CD4-positive, alpha-beta T cell treated with Interleukin-4 for 1 hour (primary cell): ENCODE measurements at regions not wholly inside any gene's neighbourhood (a gene's known extent, or its start where the extent isn't known, plus 50 kb on each side); places are given as distances from the start of the nearest gene placed in this dataset.

Experiments used
- DNase-seq, 2 donors: peaks; one replicate each; pipeline ENCODE4 v3.0.0-alpha.2; 2020 to 2022

DNA sequence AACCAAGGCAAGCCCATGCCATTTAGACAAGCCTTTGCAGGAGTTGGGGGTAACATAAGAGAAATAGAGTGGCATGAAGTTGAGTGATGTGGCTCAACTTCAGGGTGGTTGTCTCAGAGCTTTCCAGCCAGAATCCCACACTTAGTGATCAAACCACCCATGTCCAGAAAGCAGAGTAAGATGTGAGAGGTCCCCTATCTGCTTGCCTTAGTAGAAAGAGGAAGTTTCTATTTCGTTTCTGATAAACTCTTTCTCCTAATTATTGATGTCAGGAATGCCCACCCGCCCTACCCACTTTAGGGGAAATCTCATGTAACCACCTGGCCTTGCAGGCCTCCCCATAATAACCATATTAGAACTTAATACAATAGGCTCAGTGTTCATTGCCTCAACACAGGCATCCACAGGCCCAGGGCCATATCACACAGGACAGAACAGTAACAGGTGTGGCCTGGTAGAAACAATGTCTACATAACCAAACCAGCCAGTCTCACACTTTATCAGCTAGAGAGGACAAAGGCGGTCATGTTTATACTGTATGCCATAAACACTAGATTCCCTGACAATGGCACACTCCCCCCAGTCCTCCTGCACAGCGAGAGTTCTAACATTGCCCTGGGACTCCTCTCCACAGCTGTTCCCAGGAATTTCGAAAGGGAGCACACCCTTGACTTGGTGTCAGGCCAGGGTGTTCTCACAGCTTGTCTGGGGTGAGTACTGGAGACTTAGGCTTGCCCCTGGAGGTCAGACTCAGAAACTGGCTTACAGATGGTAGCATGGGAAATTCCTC lies 364.4 kb downstream of the CXCL12 start:
- no peak for DNase-seq

DNA sequence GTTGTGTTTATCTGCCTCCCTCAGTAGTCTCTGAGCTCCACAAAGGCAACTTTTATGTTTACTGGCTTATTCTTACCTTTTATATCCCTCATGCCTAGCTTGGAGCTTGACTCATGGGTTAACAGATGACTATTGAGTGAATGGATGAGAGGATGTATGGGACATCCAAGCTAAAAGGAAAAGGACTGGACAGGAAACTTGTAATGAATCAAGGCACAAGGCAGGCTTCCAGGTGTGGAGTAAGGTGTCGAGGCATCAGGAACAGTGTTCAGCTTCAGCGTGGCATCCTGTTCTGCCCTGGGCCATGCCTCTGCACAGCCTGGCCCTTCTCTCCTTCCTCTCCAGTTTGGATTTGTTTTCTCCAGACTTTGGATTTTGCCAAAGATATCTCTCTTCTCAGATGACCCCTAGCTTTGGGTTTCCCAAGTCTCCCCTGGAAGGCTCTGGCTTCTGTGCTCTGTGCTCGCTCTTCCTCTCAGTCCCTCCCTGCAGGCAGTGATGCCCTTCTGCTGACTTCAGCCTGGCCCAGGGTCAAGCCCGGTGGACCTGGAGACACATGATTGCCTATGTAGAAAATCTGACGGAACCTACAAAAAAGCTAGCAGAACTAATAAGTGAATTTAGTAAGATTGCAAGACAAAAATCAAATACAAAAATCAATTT lies 367.3 kb downstream of the CXCL12 start:
- no peak for DNase-seq

DNA sequence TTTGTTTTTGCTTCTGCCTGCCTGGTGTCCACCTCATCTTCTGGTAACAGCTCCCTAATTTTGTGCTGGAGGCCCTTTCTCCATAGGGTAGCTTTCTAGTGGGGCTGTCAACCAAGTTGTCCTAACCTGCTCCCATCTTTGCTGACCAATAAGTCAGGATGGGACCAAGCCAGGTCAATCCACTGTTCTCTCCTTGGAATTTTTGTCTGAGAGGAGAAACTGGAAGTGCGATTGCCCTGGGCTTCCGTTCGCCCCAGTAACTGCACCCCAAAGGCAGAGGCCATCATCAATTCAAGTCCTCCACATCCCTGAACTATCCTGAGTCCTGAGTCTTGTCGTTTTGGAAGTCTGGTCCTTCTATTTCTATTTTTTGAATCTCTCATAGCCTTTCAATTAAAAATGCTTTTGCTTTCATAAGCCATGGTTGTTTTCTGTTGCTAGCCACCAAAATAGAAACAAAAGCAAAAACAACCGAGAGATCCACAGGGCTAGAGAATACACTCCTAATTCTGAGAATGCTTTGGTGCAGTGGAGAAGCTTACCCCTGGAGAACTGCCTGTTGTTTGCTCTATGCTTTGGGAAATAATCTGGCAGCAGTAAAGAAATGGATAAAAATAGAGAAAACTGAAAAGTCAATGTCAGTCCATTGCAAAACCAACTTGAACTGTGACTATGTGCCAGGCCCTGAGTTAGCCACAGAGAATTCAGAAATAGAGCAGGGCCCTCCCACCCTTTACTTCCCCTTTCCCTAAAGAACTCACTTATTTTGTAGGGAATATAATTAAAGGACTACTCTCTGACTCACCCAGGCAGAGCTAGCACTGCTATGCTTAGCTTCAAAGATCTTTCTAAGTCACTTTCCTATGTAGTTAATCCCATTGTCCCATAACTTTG lies 368.1 kb downstream of the CXCL12 start:
- DNase-seq, result no peak

DNA sequence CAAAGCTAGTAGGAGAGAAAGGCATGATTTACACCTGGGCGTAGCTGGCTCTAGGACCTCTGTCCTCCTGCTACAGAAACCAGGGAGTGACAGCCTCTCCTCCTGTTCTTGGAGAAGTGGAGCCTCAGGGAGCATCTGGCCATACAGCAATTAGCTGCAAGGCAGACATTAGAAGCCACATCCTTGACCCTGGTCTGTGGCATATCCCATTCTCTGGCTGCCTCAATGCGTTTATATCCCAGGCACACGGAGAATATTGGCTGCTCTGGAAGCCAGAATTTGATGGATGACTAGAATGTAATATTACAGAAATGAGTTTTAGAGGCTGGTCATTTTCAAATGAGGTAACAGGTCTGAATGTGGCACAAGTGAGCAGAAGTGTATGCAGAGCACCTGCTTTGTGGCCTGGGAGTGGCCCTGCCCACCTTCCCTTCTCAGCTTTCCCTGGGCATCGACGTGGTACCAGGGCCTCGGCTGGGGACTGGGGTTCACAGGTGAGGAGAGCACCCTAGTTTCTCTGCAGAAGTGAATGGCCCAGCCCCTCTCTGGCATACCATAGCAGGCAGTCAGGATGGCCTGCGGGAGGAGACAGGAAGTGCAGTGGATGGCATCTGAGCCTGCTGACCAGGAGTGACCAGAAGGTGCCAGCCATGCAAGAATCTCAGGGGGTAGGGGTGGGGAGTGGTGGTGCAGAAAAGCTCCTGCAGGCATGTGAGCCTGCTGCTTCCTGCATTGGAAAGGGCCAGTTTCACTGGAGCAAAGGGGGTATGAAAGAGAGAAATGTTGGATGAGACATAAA lies 367.2 kb upstream of the ZNF32 start:
- DNase-seq, result no peak

DNA sequence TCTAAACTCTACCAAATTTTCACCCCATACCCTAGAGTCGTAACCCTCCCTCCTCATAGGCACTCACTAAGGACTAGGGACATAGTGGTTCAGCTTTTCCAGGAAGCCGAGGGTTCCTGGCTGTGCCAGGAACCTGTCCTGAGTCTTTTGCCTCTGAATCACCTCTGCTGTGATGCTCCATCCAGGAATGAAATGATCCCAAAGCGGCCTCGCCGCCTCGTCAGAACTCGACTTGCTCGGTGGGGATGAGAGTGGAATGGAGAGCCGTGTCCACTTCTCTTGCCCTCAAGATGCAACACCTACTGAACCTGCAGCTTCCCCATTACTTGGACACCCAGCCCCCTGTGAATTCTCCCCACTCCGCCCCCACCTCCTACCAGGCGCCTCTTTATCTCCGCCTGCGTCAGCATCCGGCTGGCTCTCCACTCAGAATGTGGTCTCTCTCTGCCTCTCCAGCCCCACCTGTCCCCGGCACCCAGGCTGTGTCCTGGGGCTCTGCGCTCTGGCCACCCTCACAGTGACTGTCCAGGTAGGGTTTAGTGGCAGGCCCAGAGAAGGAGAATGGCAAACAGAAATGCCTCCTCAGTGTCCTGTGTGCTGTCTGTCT lies 366.1 kb upstream of the ZNF32 start:
- DNase-seq, result no peak

DNA sequence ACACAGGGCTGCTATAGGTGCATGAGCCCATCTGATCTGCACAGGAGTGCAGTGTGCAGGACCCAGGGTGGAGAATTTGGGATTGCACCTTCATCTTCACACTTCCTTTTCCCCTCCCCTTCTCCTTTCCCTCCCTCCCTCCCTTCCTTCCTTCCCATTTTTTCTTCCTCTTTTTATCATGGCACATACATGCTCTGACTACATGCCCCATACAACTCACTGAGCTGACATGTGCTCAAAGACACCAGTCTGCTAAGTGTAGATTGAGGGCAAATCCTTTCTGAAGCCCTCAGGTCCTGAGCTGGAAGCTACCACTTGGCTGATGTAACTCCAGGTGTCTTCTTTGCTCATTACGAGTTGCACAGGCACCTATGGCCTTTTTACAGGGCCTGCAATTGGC lies 365.3 kb upstream of the ZNF32 start:
- no peak for DNase-seq

DNA sequence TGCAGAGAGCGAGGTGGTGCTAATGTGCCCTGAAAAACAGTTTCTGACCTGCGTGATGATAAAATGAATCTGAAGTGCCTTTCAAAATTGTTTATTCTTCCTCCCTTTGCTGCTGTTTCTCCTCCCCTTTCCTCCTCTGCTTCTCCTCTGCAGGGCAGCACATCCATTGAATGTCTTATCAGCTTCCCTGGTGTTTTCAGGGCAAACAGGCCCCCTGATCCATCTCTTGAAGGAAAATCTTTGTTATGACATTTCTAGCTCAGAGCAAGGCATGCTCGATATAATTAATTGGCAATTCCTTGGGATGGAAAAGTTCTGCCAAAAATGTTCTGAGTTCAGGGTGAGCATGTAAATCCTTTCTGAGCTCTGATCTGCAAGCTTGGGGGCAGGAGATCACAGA lies 364.2 kb upstream of the ZNF32 start:
- DNase-seq, result no peak

DNA sequence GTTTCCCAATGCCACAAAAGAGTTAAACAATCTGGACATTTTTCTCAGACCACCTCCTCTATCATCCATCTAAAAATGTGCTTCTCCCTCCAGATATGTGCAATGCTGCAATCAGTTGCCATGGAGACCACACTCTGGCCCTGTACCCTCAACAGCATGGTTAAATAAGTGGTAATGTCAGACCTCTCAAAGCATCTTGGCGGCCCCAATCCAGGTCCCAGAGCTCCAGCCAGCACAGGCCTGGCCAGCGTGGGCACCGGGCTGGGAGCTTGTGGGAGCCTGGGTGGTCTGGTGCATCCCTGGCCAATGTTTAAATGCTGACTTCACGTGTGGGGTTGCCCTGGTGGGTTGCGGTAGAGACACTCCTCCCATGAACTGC lies 362.9 kb upstream of the ZNF32 start:
- no peak for DNase-seq

DNA sequence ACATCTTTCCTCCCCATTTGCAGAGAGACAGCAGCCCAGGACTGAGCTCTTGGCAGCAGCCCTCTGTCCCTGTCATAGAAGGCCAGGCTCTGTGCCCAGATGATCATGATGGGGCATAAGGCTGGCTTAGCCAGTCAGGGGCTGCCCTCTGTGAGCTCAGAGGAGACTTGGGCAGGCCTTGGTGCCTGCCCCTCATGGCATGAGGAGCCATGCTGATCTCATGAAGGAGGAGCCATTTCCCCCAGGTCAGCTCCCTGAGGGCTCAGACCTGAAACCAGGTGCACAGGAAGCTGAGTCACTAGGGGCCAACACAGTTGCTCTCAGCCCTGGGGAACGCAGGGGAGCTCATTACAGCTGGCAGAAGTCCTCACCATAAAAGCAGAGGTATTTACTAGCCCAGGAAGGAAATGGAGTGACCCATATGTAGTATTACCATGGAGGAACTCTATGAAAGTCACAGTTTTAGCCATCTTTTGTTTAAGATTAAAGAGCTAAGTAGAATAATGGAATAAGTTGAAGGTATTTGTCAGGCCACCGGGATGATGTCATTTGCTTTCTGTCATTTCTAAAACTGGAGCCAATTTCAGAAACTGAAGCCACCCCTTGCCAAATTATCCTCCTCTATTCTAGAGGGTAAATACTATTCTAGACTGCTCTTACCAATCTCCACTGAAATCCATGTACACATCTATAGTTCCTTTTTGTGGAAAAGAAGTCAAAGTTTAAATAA lies 362.4 kb upstream of the ZNF32 start:
- DNase-seq, result no peak

DNA sequence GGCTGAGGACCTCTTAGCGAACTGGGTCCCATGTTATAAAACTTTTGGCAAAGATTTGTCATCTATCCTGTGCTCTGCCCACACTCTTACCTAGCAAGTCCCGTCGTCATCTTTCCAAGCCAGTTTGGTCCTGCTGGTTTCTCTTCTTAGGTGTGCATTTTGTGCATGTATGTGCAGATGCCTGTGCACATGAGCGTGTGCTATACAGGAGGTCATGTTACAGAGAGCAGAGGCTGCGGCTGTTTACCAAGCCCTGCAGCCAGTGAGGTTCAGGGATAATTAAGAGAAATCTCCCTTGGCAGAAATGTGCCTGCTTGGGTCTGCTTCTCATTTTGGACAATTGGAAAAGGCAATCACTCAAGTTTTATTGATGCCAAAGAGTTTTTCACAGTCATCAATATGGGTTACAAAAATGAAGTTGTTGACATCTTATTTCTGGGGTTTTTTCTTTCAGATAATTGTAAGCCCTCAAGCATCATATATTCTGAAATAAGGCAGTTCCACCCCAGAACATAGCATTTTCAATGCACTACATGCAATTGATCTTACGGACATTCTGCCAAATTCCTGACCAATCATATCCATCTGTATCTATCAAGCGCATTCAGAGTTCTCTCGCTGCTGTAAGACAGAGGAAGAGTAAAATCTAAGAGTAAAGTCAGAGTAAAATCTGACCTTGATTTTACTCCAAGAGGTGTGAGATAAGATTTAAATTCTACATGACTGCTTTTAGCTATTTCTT lies 361.4 kb upstream of the ZNF32 start:
- DNase-seq, result no peak

DNA sequence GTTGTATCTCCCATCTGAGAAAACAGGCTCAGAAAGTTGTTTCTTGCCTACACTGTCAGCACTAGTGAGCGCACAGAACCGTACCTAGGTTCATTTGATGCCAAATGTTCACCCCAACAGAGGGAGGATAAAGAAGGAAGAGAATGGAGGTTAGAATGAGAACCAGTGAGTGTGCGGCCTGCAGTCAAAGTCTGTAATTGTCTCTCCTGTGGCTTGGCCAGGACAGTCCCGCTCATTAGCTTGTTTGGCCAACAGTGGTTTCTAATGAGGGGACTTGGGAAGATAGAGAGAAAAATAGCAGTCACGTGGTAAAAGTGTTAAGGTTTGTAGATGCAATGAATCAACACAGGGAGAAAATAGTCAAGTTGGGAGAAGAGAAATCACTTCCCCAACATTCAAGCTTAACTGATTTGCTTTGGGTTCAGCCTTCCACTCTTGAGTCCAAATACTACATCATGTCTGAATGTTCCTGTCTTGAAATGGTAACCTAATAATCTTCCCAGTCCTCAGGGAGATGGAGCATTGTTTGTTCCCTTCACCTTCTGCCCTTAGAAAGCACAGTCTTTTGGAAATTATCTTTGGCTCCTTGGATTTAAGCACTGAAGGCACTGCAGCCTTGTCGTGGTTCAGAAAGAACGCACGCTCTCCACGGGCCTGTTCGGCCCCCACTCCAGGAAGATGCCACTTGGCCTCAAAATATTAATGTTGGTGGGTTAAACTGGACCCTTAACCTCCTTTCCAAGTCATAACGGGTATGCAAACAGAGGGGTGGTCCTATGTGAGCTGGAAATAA lies 360.4 kb upstream of the ZNF32 start:
- no peak for DNase-seq

DNA sequence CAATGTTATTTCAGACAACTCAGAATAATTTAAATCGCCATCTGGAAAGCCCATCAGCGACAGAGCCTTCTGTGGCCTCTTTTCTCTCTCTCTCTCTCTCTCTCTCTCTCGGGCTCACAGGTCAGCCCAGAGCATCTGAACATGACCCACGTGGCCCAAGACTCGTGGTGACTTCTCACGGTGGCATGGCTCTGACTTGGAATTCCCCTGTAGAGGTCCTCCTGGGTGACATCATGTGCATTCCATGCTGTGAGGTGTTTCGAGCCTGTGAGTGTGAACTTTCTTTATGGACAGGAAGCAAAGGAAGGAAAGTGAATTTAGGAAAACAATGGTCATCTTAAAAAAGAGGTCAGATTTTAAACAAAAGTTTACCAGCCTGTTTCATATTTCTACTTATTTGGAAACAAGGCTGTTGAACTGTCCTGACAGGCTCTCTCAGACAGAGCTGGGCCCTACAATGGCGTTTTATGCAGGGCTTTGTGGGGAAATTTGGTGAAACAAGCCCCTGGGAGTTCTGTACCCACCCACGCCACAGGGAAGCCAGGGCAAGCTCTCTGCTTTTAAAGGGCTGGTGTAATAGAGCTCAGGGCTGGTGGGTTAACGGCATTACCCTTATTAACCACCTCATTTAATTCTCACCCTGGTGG lies 359.7 kb upstream of the ZNF32 start:
- no peak for DNase-seq

DNA sequence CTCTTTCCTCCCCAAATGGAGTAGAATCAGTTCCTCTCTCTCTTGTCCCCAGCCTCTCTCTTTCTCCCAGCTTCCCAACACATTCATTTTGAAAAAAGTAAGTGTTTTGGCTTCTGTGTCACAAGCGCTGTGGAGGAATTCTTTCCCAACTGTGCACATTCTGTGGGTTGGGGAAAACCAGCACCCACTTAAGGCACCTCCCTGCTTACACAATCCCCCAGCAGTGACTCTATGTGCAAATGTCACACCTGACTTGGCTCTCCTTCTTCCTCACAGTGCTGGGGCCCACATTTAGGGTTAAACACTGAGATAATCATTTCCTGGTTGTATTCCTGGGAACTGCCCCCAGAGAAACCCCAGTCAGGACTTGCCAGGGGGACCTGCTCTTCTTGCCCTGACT lies 358.1 kb upstream of the ZNF32 start:
- no peak for DNase-seq

DNA sequence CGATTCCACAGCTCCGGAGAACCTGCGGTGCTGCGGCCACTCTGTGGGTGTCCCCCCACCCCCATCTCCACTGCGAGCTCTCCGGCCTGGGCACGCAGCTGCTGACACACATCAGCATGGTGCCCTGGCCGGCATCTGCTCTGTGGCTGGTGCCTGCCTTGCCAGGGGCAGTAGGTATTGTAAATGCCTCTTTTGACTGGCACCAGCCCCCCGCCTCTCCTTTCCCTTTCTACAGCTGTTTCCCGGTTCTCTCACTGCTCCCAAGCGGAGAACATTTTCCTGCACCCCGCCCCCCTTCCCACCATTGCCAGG lies 357.1 kb upstream of the ZNF32 start:
- DNase-seq, result no peak

DNA sequence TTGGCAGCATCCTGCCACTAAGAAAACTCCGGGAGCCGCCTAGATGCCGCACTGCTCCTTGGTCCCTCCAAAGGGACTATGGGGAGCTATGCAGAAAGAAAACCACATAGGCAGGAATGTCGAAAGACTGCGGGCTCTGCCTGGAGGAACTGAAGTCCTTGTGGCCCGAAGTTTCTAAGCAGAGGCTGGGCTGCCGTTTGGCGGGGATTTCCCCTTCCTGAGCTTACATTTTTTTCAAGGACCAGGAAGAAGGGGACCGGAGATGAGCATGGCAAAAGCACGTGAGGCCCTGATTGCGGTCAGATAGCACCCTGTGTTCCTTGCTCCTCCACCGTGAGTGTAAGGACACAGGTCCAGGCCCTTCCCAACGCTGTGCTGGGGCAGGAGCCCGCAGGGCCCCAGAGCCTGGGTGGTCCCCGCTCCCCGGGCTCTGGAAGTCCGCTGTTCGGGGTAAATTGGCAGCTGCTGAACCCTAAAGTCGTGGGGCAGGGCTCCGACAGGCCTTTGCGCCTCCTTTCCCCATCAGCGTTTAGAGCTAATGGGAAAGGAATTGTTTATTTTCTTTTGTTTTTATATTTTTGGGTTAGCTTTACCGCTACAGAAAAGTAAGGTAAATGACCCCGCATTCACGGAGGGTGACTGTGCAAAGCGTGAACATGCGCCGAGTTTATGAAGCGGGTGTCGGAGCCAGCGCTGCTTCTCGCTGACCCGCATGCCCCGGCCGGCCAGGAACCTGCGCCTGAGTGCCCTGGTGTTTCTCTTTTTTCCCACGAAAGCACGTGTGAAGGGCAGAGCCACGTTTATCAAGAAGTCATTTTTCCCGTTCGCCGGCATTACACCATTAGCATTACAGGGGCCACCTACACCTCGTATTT lies 356.5 kb upstream of the ZNF32 start:
- no peak for DNase-seq

DNA sequence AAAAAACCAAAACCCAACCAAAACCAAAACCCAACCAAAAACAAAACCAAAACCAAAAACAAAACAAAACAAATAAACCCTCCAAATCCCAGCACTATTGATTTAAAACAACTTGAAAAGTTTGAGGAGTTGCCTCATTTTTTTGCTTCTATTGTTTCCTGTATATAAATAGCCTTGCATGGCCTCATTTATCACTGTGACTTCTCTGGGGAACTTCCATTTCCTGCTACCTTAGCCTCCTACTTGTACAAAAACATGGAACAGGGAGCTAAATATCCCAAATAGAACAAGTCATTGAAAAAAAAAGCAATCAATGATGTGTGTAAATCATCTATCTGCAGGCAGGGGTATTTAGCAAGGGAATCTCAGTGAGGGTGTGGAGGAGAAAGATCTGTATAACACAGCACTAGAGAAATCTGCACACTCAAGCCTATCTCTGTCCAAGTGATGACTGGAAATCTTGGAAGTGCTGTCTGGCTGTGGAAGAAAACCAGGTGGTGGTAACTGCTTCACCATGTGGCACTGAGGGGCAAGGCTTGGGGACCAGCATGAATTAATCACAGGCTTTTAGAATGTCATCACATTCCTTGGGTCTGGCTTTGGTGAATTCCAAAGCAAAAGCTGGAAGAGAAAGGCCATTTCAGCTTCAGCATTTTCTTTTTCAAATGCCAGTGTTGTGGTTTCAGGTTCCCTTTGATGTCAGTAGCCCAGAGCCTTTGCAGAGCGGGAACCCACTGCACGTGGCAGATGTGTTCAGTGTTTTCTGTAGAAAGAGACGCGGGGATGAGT lies 349.5 kb upstream of the ZNF32 start:
- DNase-seq, result no peak

DNA sequence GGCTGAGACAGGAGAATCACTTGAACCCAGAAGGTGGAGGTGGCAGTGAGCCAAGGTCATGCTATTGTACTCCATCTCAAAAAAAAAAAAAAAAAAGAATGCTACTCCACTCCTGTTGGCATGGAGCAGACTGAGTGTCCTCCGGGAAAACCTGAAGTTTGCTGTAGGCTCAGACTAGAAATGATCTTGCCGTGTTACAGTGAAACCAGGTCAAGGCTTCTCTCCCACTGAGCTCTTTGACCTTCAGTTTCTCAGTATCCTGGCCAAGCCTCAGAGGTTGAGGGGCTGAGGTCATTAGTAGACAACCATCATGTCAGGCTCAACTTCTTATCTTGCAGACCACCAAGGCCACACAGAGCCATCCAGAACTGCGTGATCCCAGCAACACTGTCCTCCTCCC lies 348.6 kb upstream of the ZNF32 start:
- DNase-seq, result no peak

DNA sequence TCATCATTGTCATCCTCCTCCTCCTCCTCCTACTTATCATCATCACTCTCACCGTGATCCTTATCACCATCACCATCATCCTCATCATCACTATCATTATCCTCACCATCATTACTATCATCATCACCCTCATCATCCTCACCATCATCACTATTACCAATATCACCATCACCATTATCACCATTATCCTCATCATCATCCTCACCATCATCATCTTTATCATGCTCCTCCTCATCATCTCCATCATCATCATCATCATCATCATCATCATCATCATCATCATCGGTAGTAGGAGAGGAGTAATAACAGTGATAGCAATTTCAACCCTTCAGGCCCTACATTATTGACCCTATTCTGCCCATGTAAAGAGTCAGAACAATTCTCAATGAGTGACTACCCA lies 345.9 kb upstream of the ZNF32 start:
- DNase-seq, result no peak
